ENCODE measurements at regions not wholly inside any gene's neighbourhood (a gene's known extent, or its start where the extent isn't known, plus 50 kb on each side); places are given as distances from the start of the nearest gene placed in this dataset.
A peak's percentile ranks its signal among the peaks of the same experiment; 100 is the strongest.

GRCh38 chr18:10402871-10403559, 51.4 kb upstream of the APCDD1 start:
- DNase-seq = no peak

- DNase-seq = no peak
Measured at GRCh38 chr18:10403708-10404107, 50.7 kb upstream of the APCDD1 start.

GRCh38 chr18:10404168-10404567, 50.3 kb upstream of the APCDD1 start:
- peak in 1 of 2 experiments; percentile 35 for DNase-seq
